H9 (cell line): ENCODE measurements at regions not wholly inside any gene's neighbourhood (a gene's known extent, or its start where the extent isn't known, plus 50 kb on each side); places are given as distances from the start of the nearest gene placed in this dataset.

Experiments used
- DNase-seq: peaks from one replicate; pipeline ENCODE4 v3.0.0-alpha.2; 2017
- H2AFZ ChIP-seq: one replicate; pipeline ENCODE4 v1.6.1; 2013; ENCODE audit warnings: mild to moderate bottlenecking, low read length, control low read depth, moderate library complexity
- H2AK5ac ChIP-seq: 2 replicates; pipeline ENCODE4 v1.6.1; 2013; ENCODE audit warnings: low read length, control low read depth, mixed read lengths; ENCODE audit not compliant: insufficient read length
- H2BK120ac ChIP-seq: one replicate; pipeline ENCODE4 v1.6.1; 2013; ENCODE audit warnings: low read depth, mild to moderate bottlenecking, low read length, control low read depth, inconsistent platforms; ENCODE audit not compliant: poor library complexity, severe bottlenecking
- H2BK12ac ChIP-seq: 2 replicates; pipeline ENCODE4 v1.6.1; 2013; ENCODE audit warnings: low read length, control low read depth, mixed read lengths, low read depth; ENCODE audit not compliant: insufficient read length
- H2BK15ac ChIP-seq: 2 replicates; pipeline ENCODE4 v1.6.1; 2013; ENCODE audit warnings: low read depth, low read length, control low read depth
- H2BK20ac ChIP-seq: one replicate; pipeline ENCODE4 v1.6.1; 2013; ENCODE audit warnings: low read depth, mild to moderate bottlenecking, low read length, control low read depth, inconsistent platforms; ENCODE audit not compliant: poor library complexity, severe bottlenecking
- H2BK5ac ChIP-seq: 2 replicates; pipeline ENCODE4 v1.6.1; 2013; ENCODE audit warnings: low read length, control low read depth, mixed read lengths; ENCODE audit not compliant: insufficient read length
- H3K14ac ChIP-seq: 2 replicates; pipeline ENCODE4 v1.6.1; 2013; ENCODE audit warnings: low read length, control low read depth; ENCODE audit not compliant: insufficient read depth
- H3K18ac ChIP-seq: 2 replicates; pipeline ENCODE4 v1.6.1; 2013; ENCODE audit warnings: low read depth, mild to moderate bottlenecking, mixed read lengths, low read length, control low read depth; ENCODE audit not compliant: insufficient read length
- H3K23ac ChIP-seq: 2 replicates; pipeline ENCODE4 v1.6.1; 2013; ENCODE audit warnings: low read length, control low read depth, mixed read lengths, low read depth; ENCODE audit not compliant: insufficient read length
- H3K23me2 ChIP-seq: 2 replicates; pipeline ENCODE4 v1.6.1; 2013; ENCODE audit warnings: low read depth, mild to moderate bottlenecking, mixed read lengths, low read length, control low read depth; ENCODE audit not compliant: insufficient read length, poor library complexity, severe bottlenecking
- H3K27ac ChIP-seq: 2 replicates; pipeline ENCODE4 v1.5.1; 2013; ENCODE audit warnings: low read length, control low read depth, mixed read lengths, low read depth; ENCODE audit not compliant: insufficient read length
- H3K27me3 ChIP-seq: 2 replicates; pipeline ENCODE4 v1.6.1; 2013; ENCODE audit warnings: low read length, control low read depth, inconsistent platforms; ENCODE audit not compliant: insufficient read depth
- H3K4ac ChIP-seq: 2 replicates; pipeline ENCODE4 v1.6.1; 2013; ENCODE audit warnings: low read depth, mild to moderate bottlenecking, control low read depth, inconsistent platforms, low read length, moderate library complexity
- H3K4me1 ChIP-seq: 2 replicates; pipeline ENCODE4 v1.6.1; 2013; ENCODE audit warnings: low read length, control low read depth, inconsistent platforms; ENCODE audit not compliant: insufficient read depth
- H3K4me2 ChIP-seq: 2 replicates; pipeline ENCODE4 v1.6.1; 2013; ENCODE audit warnings: low read length, control low read depth, mixed read lengths; ENCODE audit not compliant: insufficient read length, insufficient read depth
- H3K56ac ChIP-seq: 2 replicates; pipeline ENCODE4 v1.6.1; 2013; ENCODE audit warnings: low read depth, mild to moderate bottlenecking, mixed read lengths, low read length, control low read depth; ENCODE audit not compliant: insufficient read length
- H3K79me1 ChIP-seq: 2 replicates; pipeline ENCODE4 v1.6.1; 2013; ENCODE audit warnings: low read depth, mild to moderate bottlenecking, moderate library complexity, low read length, control low read depth, inconsistent platforms; ENCODE audit not compliant: insufficient read depth, poor library complexity, severe bottlenecking
- H3K79me2 ChIP-seq: 2 replicates; pipeline ENCODE4 v1.6.1; 2013; ENCODE audit warnings: low read length, control low read depth, inconsistent platforms; ENCODE audit not compliant: insufficient read depth
- H3K9ac ChIP-seq: 2 replicates; pipeline ENCODE4 v1.6.1; 2013; ENCODE audit warnings: low read length, control low read depth, mixed read lengths; ENCODE audit not compliant: insufficient read length; ENCODE audit errors: extremely low read depth
- H3K9me3 ChIP-seq: one replicate; pipeline ENCODE4 v1.6.1; 2013; ENCODE audit warnings: low read depth, low read length, inconsistent platforms; ENCODE audit not compliant: control insufficient read depth
- H3T11ph ChIP-seq: one replicate; pipeline ENCODE4 v1.6.1; 2013; ENCODE audit warnings: mild to moderate bottlenecking, low read length, control low read depth, inconsistent platforms
- H4K20me1 ChIP-seq: one replicate; pipeline ENCODE4 v1.6.1; 2013; ENCODE audit not compliant: control insufficient read depth, insufficient read length, insufficient read depth
- H4K5ac ChIP-seq: 2 replicates; pipeline ENCODE4 v1.6.1; 2013; ENCODE audit warnings: low read depth, mild to moderate bottlenecking, mixed read lengths, low read length, control low read depth; ENCODE audit not compliant: insufficient read length
- H4K8ac ChIP-seq: replicated peaks from 2 replicates; pipeline ENCODE4 v1.6.1; 2013; ENCODE audit warnings: low read length, control low read depth, mixed read lengths, low read depth; ENCODE audit not compliant: insufficient read length
- H4K91ac ChIP-seq: 2 replicates; pipeline ENCODE4 v1.6.1; 2013; ENCODE audit warnings: low read depth, mild to moderate bottlenecking, moderate library complexity, mixed read lengths, low read length, control low read depth; ENCODE audit not compliant: insufficient read length
- H3K27ac Mint-ChIP-seq, 3 experiments: 2 replicates in 2 of 3; 3 replicates in 1 of 3; pipeline ENCODE4 v1.8.0; 2020 to 2021; ENCODE audit warnings: mixed read lengths in 3 of 3, mild to moderate bottlenecking in 1 of 3, moderate library complexity in 1 of 3
- H3K27me3 Mint-ChIP-seq: 2 replicates; pipeline ENCODE4 v1.8.0; 2021; ENCODE audit warnings: low read depth, mild to moderate bottlenecking, moderate library complexity, mixed read lengths
- H3K36me3 Mint-ChIP-seq, 3 experiments: 2 replicates in 2 of 3; 3 replicates in 1 of 3; pipeline ENCODE4 v1.8.0; 2020 to 2021; ENCODE audit warnings: low read depth in 3 of 3, mixed read lengths in 3 of 3; ENCODE audit not compliant: insufficient read depth in 1 of 3
- H3K4me1 Mint-ChIP-seq, 2 experiments: 2 replicates each; pipeline ENCODE4 v1.8.0; 2020; ENCODE audit warnings: mixed read lengths in 2 of 2
- H3K4me3 Mint-ChIP-seq, 2 experiments: 2 replicates in 1 of 2; 3 replicates in 1 of 2; pipeline ENCODE4 v1.8.0; 2020 to 2021; ENCODE audit warnings: mild to moderate bottlenecking in 2 of 2, mixed read lengths in 2 of 2, moderate library complexity in 1 of 2
- H3K9me3 Mint-ChIP-seq, 2 experiments: 2 replicates in 1 of 2; 3 replicates in 1 of 2; pipeline ENCODE4 v1.8.0; 2020; ENCODE audit warnings: mild to moderate bottlenecking in 2 of 2, mixed read lengths in 2 of 2, moderate library complexity in 1 of 2
- WGBS: extraction: QIAGEN DNeasy Blood & Tissue Kit; methylation state at CpG from one replicate; pipeline ENCODE4 v1.1.7; 2013; ENCODE audit warnings: missing lambda C conversion rate, low lambda C conversion rate, mixed read lengths; ENCODE audit not compliant: insufficient read length; ENCODE audit errors: extremely low coverage; 5-methylcytosine and 5-hydroxymethylcytosine counted together
- TF ChIP-seq, protein P1 (sequence below): fragments of 200-600 bp; sonication (generic); conservative IDR thresholded peaks from 3 replicates; pipeline ENCODE4 v1.8.0; 2021; ENCODE audit warnings: antibody characterized with exemption, mild to moderate bottlenecking

GRCh38 chr3:68067314-68067713 is 412.9 kb upstream of the SUCLG2 start:
- H4K5ac ChIP-seq = no peak overlapping the region
- H3K56ac ChIP-seq = no peak overlapping the region
- H2BK12ac ChIP-seq = no peak overlapping the region
- no peak overlapping the region for H3T11ph ChIP-seq
- H4K91ac ChIP-seq = no peak overlapping the region
- no CpG with 5 or more reads among the region's 1 CpG for WGBS
- H2BK20ac ChIP-seq = no peak overlapping the region
- H3K23ac ChIP-seq = no peak overlapping the region
- peaks cover 10% of the 10 kb centered on the region for H3K9me3 ChIP-seq
- no peak overlapping the region for H3K27ac Mint-ChIP-seq
- H3K4me3 Mint-ChIP-seq = no peak overlapping the region
- H3K23me2 ChIP-seq = no peaks in the 10 kb centered on the region
- no peak overlapping the region for H3K14ac ChIP-seq
- no peaks in the 10 kb centered on the region for H4K20me1 ChIP-seq
- H2BK15ac ChIP-seq = no peak overlapping the region
- H2AK5ac ChIP-seq = no peak overlapping the region
- H3K79me1 ChIP-seq = no peaks in the 10 kb centered on the region
- peaks cover 18 to 20% of the 10 kb centered on the region in 2 experiments for H3K9me3 Mint-ChIP-seq
- no peak overlapping the region for H2AFZ ChIP-seq
- H2BK120ac ChIP-seq = no peak overlapping the region
- H3K4me1 ChIP-seq = no peaks in the 10 kb centered on the region
- no peaks in the 10 kb centered on the region for H3K27me3 ChIP-seq
- H3K79me2 ChIP-seq = no peaks in the 10 kb centered on the region
- no peaks in the 10 kb centered on the region for H3K4me1 Mint-ChIP-seq
- H3K18ac ChIP-seq = no peak overlapping the region
- no peak overlapping the region for H3K4me2 ChIP-seq
- H2BK5ac ChIP-seq = no peak overlapping the region
- H3K27me3 Mint-ChIP-seq = no peaks in the 10 kb centered on the region; the same call in 1 of the 2 replicates
- no peak overlapping the region for H3K27ac ChIP-seq
- DNase-seq = no peak
- H4K8ac ChIP-seq = no peak overlapping the region
- H3K9ac ChIP-seq = no peak overlapping the region
- peaks cover 9 to 16% (median 9%) of the 10 kb centered on the region in 3 experiments for H3K36me3 Mint-ChIP-seq
- no peak overlapping the region for H3K4ac ChIP-seq
- TF ChIP-seq, protein P1, sequence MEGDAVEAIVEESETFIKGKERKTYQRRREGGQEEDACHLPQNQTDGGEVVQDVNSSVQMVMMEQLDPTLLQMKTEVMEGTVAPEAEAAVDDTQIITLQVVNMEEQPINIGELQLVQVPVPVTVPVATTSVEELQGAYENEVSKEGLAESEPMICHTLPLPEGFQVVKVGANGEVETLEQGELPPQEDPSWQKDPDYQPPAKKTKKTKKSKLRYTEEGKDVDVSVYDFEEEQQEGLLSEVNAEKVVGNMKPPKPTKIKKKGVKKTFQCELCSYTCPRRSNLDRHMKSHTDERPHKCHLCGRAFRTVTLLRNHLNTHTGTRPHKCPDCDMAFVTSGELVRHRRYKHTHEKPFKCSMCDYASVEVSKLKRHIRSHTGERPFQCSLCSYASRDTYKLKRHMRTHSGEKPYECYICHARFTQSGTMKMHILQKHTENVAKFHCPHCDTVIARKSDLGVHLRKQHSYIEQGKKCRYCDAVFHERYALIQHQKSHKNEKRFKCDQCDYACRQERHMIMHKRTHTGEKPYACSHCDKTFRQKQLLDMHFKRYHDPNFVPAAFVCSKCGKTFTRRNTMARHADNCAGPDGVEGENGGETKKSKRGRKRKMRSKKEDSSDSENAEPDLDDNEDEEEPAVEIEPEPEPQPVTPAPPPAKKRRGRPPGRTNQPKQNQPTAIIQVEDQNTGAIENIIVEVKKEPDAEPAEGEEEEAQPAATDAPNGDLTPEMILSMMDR = no peak
